ENCODE measurements at regions not wholly inside any gene's neighbourhood (a gene's known extent, or its start where the extent isn't known, plus 50 kb on each side); places are given as distances from the start of the nearest gene placed in this dataset.

DNA sequence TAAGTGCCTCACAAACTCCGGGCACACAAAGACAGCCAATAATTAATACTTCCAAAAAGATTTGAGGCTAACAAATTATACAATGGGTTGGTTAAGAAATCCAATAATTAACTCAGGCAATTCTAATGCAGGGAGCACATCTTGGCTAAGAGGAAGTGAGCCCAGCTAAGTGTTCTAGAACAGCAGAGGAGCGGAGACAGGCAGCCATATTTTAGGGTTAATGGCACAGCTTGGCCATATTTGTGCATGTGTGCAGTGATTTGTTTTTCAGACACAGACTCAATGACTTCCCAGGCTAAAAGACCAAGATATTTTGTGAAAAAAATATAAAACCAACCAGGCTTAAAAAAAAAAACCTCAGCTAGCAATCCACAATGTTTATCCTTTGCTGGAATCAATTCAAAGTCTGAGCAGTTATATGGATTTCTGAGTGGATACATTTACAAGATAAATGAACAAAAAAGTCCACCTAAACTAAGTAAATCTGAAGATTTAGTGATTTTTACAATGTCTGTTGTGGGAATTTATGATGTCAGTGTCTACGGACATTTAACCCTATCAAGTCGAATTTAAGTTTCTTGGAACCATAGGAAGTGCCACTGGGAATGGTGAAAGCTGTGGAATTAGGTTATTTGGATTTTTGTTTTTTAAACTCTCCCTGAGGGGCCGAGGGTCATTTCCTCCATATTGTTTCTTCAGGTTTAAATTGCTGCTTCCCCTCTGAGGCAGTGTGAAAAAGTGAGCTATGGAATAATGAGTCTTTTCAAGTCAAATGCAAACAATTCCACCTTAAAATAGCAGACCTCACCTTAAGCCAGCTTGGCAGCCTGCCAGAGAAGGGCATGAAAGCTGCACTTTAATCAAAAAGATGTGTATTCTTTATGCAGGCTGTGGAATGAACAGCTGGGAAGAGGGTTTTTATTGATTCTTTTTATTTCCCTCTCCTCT lies 413.7 kb upstream of the TBL1XR1 start (continued):
- TF ChIP-seq ARID5B (CRISPR knock-in tag; IDR thresholded peaks at IDR 0.05), result peak; percentile 67
- TF ChIP-seq MED1 (CRISPR knock-in tag; IDR thresholded peaks at IDR 0.05), result peak; percentile 22; the same call in 1 of the 2 replicates
- peak; percentile 79 for TF ChIP-seq PPARG (CRISPR knock-in tag; conservative IDR thresholded peaks at IDR 0.05)
- peak; percentile 42; the same call in 1 of the 2 replicates for TF ChIP-seq FOXP4 (CRISPR knock-in tag; IDR thresholded peaks at IDR 0.05)
- TF ChIP-seq MED8 (CRISPR knock-in tag; IDR thresholded peaks at IDR 0.05; ENCODE audit: insufficient replicate concordance), result no peak
- no peak for TF ChIP-seq KDM1A (CRISPR knock-in tag; IDR thresholded peaks at IDR 0.05)
- no peak for TF ChIP-seq SETDB1 (CRISPR knock-in tag; IDR thresholded peaks at IDR 0.05; ENCODE audit: borderline replicate concordance)
- no peak for TF ChIP-seq EED (CRISPR knock-in tag; IDR thresholded peaks at IDR 0.05)
- TF ChIP-seq CREBL2 (CRISPR knock-in tag; IDR thresholded peaks at IDR 0.05; ENCODE audit: borderline replicate concordance), result no peak
- TF ChIP-seq, protein P1, sequence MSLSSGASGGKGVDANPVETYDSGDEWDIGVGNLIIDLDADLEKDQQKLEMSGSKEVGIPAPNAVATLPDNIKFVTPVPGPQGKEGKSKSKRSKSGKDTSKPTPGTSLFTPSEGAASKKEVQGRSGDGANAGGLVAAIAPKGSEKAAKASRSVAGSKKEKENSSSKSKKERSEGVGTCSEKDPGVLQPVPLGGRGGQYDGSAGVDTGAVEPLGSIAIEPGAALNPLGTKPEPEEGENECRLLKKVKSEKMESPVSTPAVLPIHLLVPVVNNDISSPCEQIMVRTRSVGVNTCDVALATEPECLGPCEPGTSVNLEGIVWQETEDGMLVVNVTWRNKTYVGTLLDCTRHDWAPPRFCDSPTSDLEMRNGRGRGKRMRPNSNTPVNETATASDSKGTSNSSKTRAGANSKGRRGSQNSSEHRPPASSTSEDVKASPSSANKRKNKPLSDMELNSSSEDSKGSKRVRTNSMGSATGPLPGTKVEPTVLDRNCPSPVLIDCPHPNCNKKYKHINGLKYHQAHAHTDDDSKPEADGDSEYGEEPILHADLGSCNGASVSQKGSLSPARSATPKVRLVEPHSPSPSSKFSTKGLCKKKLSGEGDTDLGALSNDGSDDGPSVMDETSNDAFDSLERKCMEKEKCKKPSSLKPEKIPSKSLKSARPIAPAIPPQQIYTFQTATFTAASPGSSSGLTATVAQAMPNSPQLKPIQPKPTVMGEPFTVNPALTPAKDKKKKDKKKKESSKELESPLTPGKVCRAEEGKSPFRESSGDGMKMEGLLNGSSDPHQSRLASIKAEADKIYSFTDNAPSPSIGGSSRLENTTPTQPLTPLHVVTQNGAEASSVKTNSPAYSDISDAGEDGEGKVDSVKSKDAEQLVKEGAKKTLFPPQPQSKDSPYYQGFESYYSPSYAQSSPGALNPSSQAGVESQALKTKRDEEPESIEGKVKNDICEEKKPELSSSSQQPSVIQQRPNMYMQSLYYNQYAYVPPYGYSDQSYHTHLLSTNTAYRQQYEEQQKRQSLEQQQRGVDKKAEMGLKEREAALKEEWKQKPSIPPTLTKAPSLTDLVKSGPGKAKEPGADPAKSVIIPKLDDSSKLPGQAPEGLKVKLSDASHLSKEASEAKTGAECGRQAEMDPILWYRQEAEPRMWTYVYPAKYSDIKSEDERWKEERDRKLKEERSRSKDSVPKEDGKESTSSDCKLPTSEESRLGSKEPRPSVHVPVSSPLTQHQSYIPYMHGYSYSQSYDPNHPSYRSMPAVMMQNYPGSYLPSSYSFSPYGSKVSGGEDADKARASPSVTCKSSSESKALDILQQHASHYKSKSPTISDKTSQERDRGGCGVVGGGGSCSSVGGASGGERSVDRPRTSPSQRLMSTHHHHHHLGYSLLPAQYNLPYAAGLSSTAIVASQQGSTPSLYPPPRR (CRISPR knock-in tag; IDR thresholded peaks at IDR 0.05; ENCODE audit: borderline replicate concordance), result no peak
- TF ChIP-seq, protein P2, sequence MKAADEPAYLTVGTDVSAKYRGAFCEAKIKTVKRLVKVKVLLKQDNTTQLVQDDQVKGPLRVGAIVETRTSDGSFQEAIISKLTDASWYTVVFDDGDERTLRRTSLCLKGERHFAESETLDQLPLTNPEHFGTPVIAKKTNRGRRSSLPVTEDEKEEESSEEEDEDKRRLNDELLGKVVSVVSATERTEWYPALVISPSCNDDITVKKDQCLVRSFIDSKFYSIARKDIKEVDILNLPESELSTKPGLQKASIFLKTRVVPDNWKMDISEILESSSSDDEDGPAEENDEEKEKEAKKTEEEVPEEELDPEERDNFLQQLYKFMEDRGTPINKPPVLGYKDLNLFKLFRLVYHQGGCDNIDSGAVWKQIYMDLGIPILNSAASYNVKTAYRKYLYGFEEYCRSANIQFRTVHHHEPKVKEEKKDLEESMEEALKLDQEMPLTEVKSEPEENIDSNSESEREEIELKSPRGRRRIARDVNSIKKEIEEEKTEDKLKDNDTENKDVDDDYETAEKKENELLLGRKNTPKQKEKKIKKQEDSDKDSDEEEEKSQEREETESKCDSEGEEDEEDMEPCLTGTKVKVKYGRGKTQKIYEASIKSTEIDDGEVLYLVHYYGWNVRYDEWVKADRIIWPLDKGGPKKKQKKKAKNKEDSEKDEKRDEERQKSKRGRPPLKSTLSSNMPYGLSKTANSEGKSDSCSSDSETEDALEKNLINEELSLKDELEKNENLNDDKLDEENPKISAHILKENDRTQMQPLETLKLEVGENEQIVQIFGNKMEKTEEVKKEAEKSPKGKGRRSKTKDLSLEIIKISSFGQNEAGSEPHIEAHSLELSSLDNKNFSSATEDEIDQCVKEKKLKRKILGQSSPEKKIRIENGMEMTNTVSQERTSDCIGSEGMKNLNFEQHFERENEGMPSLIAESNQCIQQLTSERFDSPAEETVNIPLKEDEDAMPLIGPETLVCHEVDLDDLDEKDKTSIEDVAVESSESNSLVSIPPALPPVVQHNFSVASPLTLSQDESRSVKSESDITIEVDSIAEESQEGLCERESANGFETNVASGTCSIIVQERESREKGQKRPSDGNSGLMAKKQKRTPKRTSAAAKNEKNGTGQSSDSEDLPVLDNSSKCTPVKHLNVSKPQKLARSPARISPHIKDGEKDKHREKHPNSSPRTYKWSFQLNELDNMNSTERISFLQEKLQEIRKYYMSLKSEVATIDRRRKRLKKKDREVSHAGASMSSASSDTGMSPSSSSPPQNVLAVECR (CRISPR knock-in tag; IDR thresholded peaks at IDR 0.05; ENCODE audit: borderline replicate concordance), result no peak
- peak; percentile 57 for TF ChIP-seq NFIC (IDR thresholded peaks at IDR 0.05; ENCODE audit: low read length)
